MM.1S (cell line): ENCODE measurements at regions not wholly inside any gene's neighbourhood (a gene's known extent, or its start where the extent isn't known, plus 50 kb on each side); places are given as distances from the start of the nearest gene placed in this dataset.
A peak's percentile ranks its signal among the peaks of the same experiment; 100 is the strongest.

Source experiments
- DNase-seq: peaks from one replicate; pipeline ENCODE4 v3.0.0-alpha.2; 2015
- H2AFZ ChIP-seq: fragments of 300-600 bp; sonication (generic); 2 replicates; pipeline ENCODE4 v1.6.0; 2016; ENCODE audit warnings: antibody characterized with exemption, low read length
- H3F3A ChIP-seq: fragments of 300-600 bp; sonication (generic); 2 replicates; pipeline ENCODE4 v1.6.1; 2016; ENCODE audit warnings: mild to moderate bottlenecking, antibody characterized with exemption, low read length, moderate library complexity, mixed read lengths; ENCODE audit not compliant: insufficient read depth
- H3K27ac ChIP-seq: fragments of 300-600 bp; sonication (generic); 2 replicates; pipeline ENCODE4 v1.5.1; 2016; ENCODE audit warnings: mild to moderate bottlenecking, low read length
- H3K27me3 ChIP-seq: fragments of 300-600 bp; sonication (generic); replicated peaks from 2 replicates; pipeline ENCODE4 v1.6.0; 2016; ENCODE audit warnings: low read length; ENCODE audit not compliant: insufficient read depth
- H3K36me3 ChIP-seq: fragments of 300-600 bp; sonication (generic); replicated peaks from 2 replicates; pipeline ENCODE4 v1.6.1; 2016; ENCODE audit warnings: mild to moderate bottlenecking, low read length, mixed read lengths; ENCODE audit not compliant: insufficient read depth
- H3K4me1 ChIP-seq: fragments of 300-600 bp; sonication (generic); 2 replicates; pipeline ENCODE4 v1.6.1; 2016; ENCODE audit warnings: low read length, mixed read lengths
- H3K4me2 ChIP-seq: fragments of 300-600 bp; sonication (generic); 2 replicates; pipeline ENCODE4 v1.6.0; 2016; ENCODE audit warnings: low read depth, low read length
- H3K4me3 ChIP-seq: fragments of 300-600 bp; sonication (generic); 2 replicates; pipeline ENCODE4 v1.5.1; 2016; ENCODE audit warnings: low read length, mixed read lengths
- H3K79me2 ChIP-seq: fragments of 300-600 bp; sonication (generic); 2 replicates; pipeline ENCODE4 v1.6.1; 2016; ENCODE audit warnings: mixed run types, low read length, mixed read lengths
- H3K9ac ChIP-seq: fragments of 300-600 bp; sonication (generic); 2 replicates; pipeline ENCODE4 v1.6.1; 2016; ENCODE audit warnings: low read length, mixed read lengths
- H3K9me2 ChIP-seq: fragments of 300-600 bp; sonication (generic); replicated peaks from 2 replicates; pipeline ENCODE4 v1.6.1; 2016; ENCODE audit warnings: mild to moderate bottlenecking, low read length, mixed read lengths; ENCODE audit not compliant: insufficient read depth
- H3K9me3 ChIP-seq: fragments of 300-600 bp; sonication (generic); replicated peaks from 2 replicates; pipeline ENCODE4 v1.6.1; 2016; ENCODE audit warnings: mild to moderate bottlenecking, low read length, mixed read lengths; ENCODE audit not compliant: insufficient read depth
- H4K20me1 ChIP-seq: fragments of 300-600 bp; sonication (generic); 2 replicates; pipeline ENCODE4 v1.6.1; 2016; ENCODE audit warnings: mild to moderate bottlenecking, low read length, moderate library complexity, mixed read lengths; ENCODE audit not compliant: insufficient read depth
- CTCF ChIP-seq: fragments of 300-600 bp; sonication (generic); IDR thresholded peaks from 2 replicates; pipeline ENCODE4 v1.5.1; 2016; ENCODE audit warnings: antibody characterized with exemption, low read length, mixed read lengths
- EZH2 ChIP-seq: fragments of 300-600 bp; sonication (generic); optimal IDR thresholded peaks from 2 replicates; pipeline ENCODE3; 2017; ENCODE audit warnings: low read depth, mild to moderate bottlenecking, antibody characterized with exemption, low read length, mixed read lengths
- EZH2phosphoT487 ChIP-seq: fragments of 300-600 bp; sonication (generic); IDR thresholded peaks from 2 replicates; pipeline ENCODE4 v1.6.1; 2018; ENCODE audit warnings: antibody characterized with exemption, low read length

DNA sequence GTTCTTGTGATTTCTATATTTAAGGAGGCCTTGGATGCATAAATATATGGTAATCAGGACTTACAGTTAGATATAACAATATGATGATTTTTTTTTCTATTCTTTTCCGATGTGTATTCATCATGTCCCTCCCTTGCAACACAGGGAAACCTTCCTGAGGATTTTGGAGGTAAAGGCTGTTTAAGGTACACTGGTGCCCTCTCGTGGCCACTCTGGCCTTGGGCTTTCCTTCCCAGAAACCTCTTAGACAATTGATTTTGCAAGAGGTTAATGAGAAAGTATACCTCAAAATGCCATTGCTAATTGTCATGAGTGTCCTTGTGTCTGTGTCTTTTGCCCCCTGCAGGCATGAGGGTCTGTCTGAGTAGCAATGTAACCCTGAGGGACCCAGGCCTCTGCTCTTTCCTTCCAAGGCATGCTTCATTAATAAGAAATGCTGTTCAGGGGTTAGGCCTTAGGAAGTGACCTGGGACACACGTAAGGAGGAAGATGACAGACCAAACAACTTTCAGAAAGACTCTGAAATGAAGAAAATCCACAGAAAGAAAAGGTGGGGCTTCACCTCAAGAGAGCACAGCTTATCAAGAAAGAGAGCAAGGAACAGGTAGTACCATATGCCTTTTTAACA is 70.3 kb upstream of the PPP2R3A start:
- no peak overlapping the region for H3K9ac ChIP-seq
- no peaks in the 10 kb centered on the region for H3F3A ChIP-seq
- no peak for TF ChIP-seq EZH2
- TF ChIP-seq CTCF, result peak; percentile 83
- TF ChIP-seq EZH2phosphoT487, result no peak
- no peaks in the 10 kb centered on the region for H3K9me2 ChIP-seq
- H3K4me3 ChIP-seq, result no peak overlapping the region
- no peaks in the 10 kb centered on the region for H3K79me2 ChIP-seq
- H3K4me2 ChIP-seq, result no peak overlapping the region
- H3K4me1 ChIP-seq, result no peaks in the 10 kb centered on the region
- no peaks in the 10 kb centered on the region for H3K27me3 ChIP-seq
- H3K36me3 ChIP-seq, result no peaks in the 10 kb centered on the region
- no peak overlapping the region for H2AFZ ChIP-seq
- DNase-seq, result peak; percentile 59
- no peak overlapping the region for H3K27ac ChIP-seq
- no peaks in the 10 kb centered on the region for H3K9me3 ChIP-seq
- no peaks in the 10 kb centered on the region for H4K20me1 ChIP-seq

DNA sequence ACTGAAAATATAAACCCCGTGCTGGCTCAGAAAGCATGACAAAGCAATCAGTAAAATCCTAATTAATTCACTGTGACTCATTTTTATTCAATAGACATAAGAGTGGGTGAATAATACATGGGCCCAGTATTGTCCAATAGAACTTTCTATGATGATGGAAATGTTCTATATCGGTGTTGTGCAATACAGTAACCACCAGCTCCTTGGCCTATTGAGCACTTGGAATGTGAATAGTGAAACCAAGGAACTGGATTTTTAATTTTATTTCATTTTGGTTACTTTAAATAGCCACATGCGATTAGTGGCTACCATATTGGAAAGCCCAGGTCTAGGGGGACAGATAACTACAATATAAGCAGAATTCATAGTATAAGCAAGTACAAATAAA is 69.8 kb upstream of the PPP2R3A start:
- no peaks in the 10 kb centered on the region for H4K20me1 ChIP-seq
- no peaks in the 10 kb centered on the region for H3K9me3 ChIP-seq
- H2AFZ ChIP-seq, result no peak overlapping the region
- H3K4me3 ChIP-seq, result no peak overlapping the region
- no peaks in the 10 kb centered on the region for H3F3A ChIP-seq
- no peaks in the 10 kb centered on the region for H3K27me3 ChIP-seq
- no peak for DNase-seq
- H3K9ac ChIP-seq, result no peak overlapping the region
- H3K79me2 ChIP-seq, result no peaks in the 10 kb centered on the region
- H3K27ac ChIP-seq, result no peak overlapping the region
- H3K4me1 ChIP-seq, result no peaks in the 10 kb centered on the region
- no peak for TF ChIP-seq EZH2phosphoT487
- no peak for TF ChIP-seq EZH2
- TF ChIP-seq CTCF, result no peak
- no peaks in the 10 kb centered on the region for H3K9me2 ChIP-seq
- no peak overlapping the region for H3K4me2 ChIP-seq
- H3K36me3 ChIP-seq, result no peaks in the 10 kb centered on the region

GRCh38 chr3:135896613-135897012 is 68.9 kb upstream of the PPP2R3A start:
- H3K9me2 ChIP-seq, result no peaks in the 10 kb centered on the region
- H3K27me3 ChIP-seq, result no peaks in the 10 kb centered on the region
- H3K79me2 ChIP-seq, result no peaks in the 10 kb centered on the region
- H3K4me1 ChIP-seq, result no peaks in the 10 kb centered on the region
- H3K36me3 ChIP-seq, result no peaks in the 10 kb centered on the region
- no peak overlapping the region for H3K4me3 ChIP-seq
- no peak overlapping the region for H3K27ac ChIP-seq
- H4K20me1 ChIP-seq, result no peaks in the 10 kb centered on the region
- H2AFZ ChIP-seq, result no peak overlapping the region
- H3K9ac ChIP-seq, result no peak overlapping the region
- DNase-seq, result no peak
- H3K4me2 ChIP-seq, result no peak overlapping the region
- TF ChIP-seq CTCF, result no peak
- no peak for TF ChIP-seq EZH2
- no peaks in the 10 kb centered on the region for H3K9me3 ChIP-seq
- H3F3A ChIP-seq, result no peaks in the 10 kb centered on the region
